ENCODE measurements at regions not wholly inside any gene's neighbourhood (a gene's known extent, or its start where the extent isn't known, plus 50 kb on each side); places are given as distances from the start of the nearest gene placed in this dataset.

- no peak for DNase-seq (ENCODE audit: low read depth)
- H3K4me3 ChIP-seq (ENCODE audit: low read depth, low read length), result no peak overlapping the region
- no peak for TF ChIP-seq CTCF (IDR thresholded peaks at IDR 0.05; ENCODE audit: low read depth, low read length, missing control alignments)
- in situ Hi-C loops (cut with HindIII; ENCODE audit: low sequenced_read_pairs), result no loop called here
Measured at GRCh38 chr6:56386717-56387116, 139.3 kb upstream of the COL21A1 start.

- H3K4me3 ChIP-seq (ENCODE audit: low read depth, low read length), result no peak overlapping the region
- no peak for DNase-seq (ENCODE audit: low read depth)
- in situ Hi-C loops (cut with HindIII; ENCODE audit: low sequenced_read_pairs), result no loop called here
- no peak for TF ChIP-seq CTCF (IDR thresholded peaks at IDR 0.05; ENCODE audit: low read depth, low read length, missing control alignments)
Measured at GRCh38 chr6:56385981-56386593, 138.7 kb upstream of the COL21A1 start.

- in situ Hi-C loops (cut with HindIII; ENCODE audit: low sequenced_read_pairs), result no loop called here
- DNase-seq (ENCODE audit: low read depth), result no peak
- TF ChIP-seq CTCF (IDR thresholded peaks at IDR 0.05; ENCODE audit: low read depth, low read length, missing control alignments), result no peak
- no peak overlapping the region for H3K4me3 ChIP-seq (ENCODE audit: low read depth, low read length)
Measured at GRCh38 chr6:56383160-56383559, 135.8 kb upstream of the COL21A1 start.

- no peak for DNase-seq (ENCODE audit: low read depth)
- in situ Hi-C loops (cut with HindIII; ENCODE audit: low sequenced_read_pairs), result no loop called here
- no peak overlapping the region for H3K4me3 ChIP-seq (ENCODE audit: low read depth, low read length)
- TF ChIP-seq CTCF (IDR thresholded peaks at IDR 0.05; ENCODE audit: low read depth, low read length, missing control alignments), result no peak
Measured at GRCh38 chr6:56382416-56382940, 135.1 kb upstream of the COL21A1 start.

GRCh38 chr6:56381801-56382251 is 134.4 kb upstream of the COL21A1 start:
- in situ Hi-C loops (cut with HindIII; ENCODE audit: low sequenced_read_pairs), result no loop called here
- H3K4me3 ChIP-seq (ENCODE audit: low read depth, low read length), result no peak overlapping the region
- no peak for TF ChIP-seq CTCF (IDR thresholded peaks at IDR 0.05; ENCODE audit: low read depth, low read length, missing control alignments)
- DNase-seq (ENCODE audit: low read depth), result no peak

- no peak overlapping the region for H3K4me3 ChIP-seq (ENCODE audit: low read depth, low read length)
- DNase-seq (ENCODE audit: low read depth), result no peak
- in situ Hi-C loops (cut with HindIII; ENCODE audit: low sequenced_read_pairs), result no loop called here
- no peak for TF ChIP-seq CTCF (IDR thresholded peaks at IDR 0.05; ENCODE audit: low read depth, low read length, missing control alignments)
Measured at GRCh38 chr6:56380476-56380875, 133.1 kb upstream of the COL21A1 start.

All from astrocyte of the cerebellum (primary cell).